ENCODE measurements at regions not wholly inside any gene's neighbourhood (a gene's known extent, or its start where the extent isn't known, plus 50 kb on each side); places are given as distances from the start of the nearest gene placed in this dataset.
"Not testable (repeated sequence)": the region's sequence is repeated elsewhere in the genome, so short reads cannot be mapped to it uniquely, and the experiment has no call there.

GRCh38 chr4:4115381-4115780, 111.3 kb downstream of the OTOP1 start:
- not testable (repeated sequence) for TF ChIP-seq CTCF, POLR2A (IDR thresholded peaks at IDR 0.05)

Measured in thyroid gland (tissue), 4 donors.